Esophagus squamous epithelium (tissue), 4 donors: ENCODE measurements at regions not wholly inside any gene's neighbourhood (a gene's known extent, or its start where the extent isn't known, plus 50 kb on each side); places are given as distances from the start of the nearest gene placed in this dataset.

Source experiments
- POLR2A ChIP-seq, 4 donors: fragments of 450-650 bp; IDR thresholded peaks; one replicate each; pipeline ENCODE4 v1.6.1; 2017; ENCODE audit warnings: antibody characterized with exemption in 4 of 4, mild to moderate bottlenecking in 4 of 4, moderate library complexity in 3 of 4
- TF ChIP-seq, protein P1 (sequence below), 6 experiments: fragments of 450-650 bp in 4 of 6; fragments of 200-600 bp in 2 of 6; sonication (generic) in 2 of 6; IDR thresholded peaks; one replicate each; pipeline ENCODE4 v1.5.1; 2016 to 2019; ENCODE audit warnings: antibody characterized with exemption in 6 of 6, mild to moderate bottlenecking in 4 of 6, moderate library complexity in 4 of 6

- TF ChIP-seq, protein P1, sequence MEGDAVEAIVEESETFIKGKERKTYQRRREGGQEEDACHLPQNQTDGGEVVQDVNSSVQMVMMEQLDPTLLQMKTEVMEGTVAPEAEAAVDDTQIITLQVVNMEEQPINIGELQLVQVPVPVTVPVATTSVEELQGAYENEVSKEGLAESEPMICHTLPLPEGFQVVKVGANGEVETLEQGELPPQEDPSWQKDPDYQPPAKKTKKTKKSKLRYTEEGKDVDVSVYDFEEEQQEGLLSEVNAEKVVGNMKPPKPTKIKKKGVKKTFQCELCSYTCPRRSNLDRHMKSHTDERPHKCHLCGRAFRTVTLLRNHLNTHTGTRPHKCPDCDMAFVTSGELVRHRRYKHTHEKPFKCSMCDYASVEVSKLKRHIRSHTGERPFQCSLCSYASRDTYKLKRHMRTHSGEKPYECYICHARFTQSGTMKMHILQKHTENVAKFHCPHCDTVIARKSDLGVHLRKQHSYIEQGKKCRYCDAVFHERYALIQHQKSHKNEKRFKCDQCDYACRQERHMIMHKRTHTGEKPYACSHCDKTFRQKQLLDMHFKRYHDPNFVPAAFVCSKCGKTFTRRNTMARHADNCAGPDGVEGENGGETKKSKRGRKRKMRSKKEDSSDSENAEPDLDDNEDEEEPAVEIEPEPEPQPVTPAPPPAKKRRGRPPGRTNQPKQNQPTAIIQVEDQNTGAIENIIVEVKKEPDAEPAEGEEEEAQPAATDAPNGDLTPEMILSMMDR (IDR thresholded peaks at IDR 0.05): no peak
- no peak for TF ChIP-seq POLR2A (IDR thresholded peaks at IDR 0.05)
Observed at GRCh38 chr3:64856106-64856505, 168.3 kb upstream of the ADAMTS9 start.
